ENCODE measurements at regions not wholly inside any gene's neighbourhood (a gene's known extent, or its start where the extent isn't known, plus 50 kb on each side); places are given as distances from the start of the nearest gene placed in this dataset.

- intact Hi-C loops (cut with micrococcal nuclease; ENCODE audit: unreplicated experiment): no loop called here
- Histone ChIP-seq H2AFZ (ENCODE audit: control insufficient read depth, low read depth, low read length) (no peak overlapping the region), H4K20me1 (ENCODE audit: control insufficient read depth, insufficient read depth) (no peaks in the 10 kb centered on the region), H3K79me2 (ENCODE audit: control insufficient read depth, insufficient read depth, low read length) (no peaks in the 10 kb centered on the region), H3K4me3 (no peak overlapping the region), H3K9me3 (replicated peaks; ENCODE audit: control insufficient read depth, insufficient read depth, low read length) (no peaks in the 10 kb centered on the region), H3K9ac (ENCODE audit: control insufficient read depth, insufficient read depth, low read length) (no peak overlapping the region), H3K4me1 (ENCODE audit: control insufficient read depth, insufficient read depth, low read length) (no peaks in the 10 kb centered on the region), H3K36me3 (ENCODE audit: control insufficient read depth in 2 of 2, insufficient read depth in 2 of 2, low read length in 1 of 2) (no peaks in the 10 kb centered on the region), H3K27me3 (replicated peaks in 1 of 2; ENCODE audit: control insufficient read depth in 2 of 2, insufficient read depth in 2 of 2, low read length in 1 of 2) (no peaks in the 10 kb centered on the region), H3K27ac (ENCODE audit: control insufficient read depth, insufficient read depth) (no peak overlapping the region), H3K4me2 (ENCODE audit: control insufficient read depth, insufficient read depth) (no peak overlapping the region)
- no TSS peak for BruUV-seq (replicated peaks)
- TF ChIP-seq STAT3 (IDR thresholded peaks at IDR 0.05; ENCODE audit: low read depth, low read length) (no peak), BCL3 (IDR thresholded peaks at IDR 0.05; ENCODE audit: borderline replicate concordance, insufficient read depth, low read depth, low read length, poor library complexity, severe bottlenecking) (no peak), BCLAF1 (IDR thresholded peaks at IDR 0.05) (no peak), MTA3 (IDR thresholded peaks at IDR 0.05; ENCODE audit: borderline replicate concordance, low read length) (no peak), FOS (IDR thresholded peaks at IDR 0.05; ENCODE audit: borderline replicate concordance, extremely low read depth, insufficient read length) (no peak), RBBP5 (conservative IDR thresholded peaks at IDR 0.05) (no peak), CBX5 (IDR thresholded peaks at IDR 0.05; ENCODE audit: low read depth) (no peak), TBL1XR1 (IDR thresholded peaks at IDR 0.05; ENCODE audit: low read depth, low read length) (no peak), RCOR1 (conservative IDR thresholded peaks at IDR 0.05; ENCODE audit: low read depth, low read length) (no peak), MEF2B (IDR thresholded peaks at IDR 0.05; ENCODE audit: partially characterized antibody, poor library complexity, severe bottlenecking) (no peak), SIN3A (IDR thresholded peaks at IDR 0.05; ENCODE audit: low read depth, low read length) (no peak), SREBF1 (IDR thresholded peaks at IDR 0.05; ENCODE audit: low read length) (no peak), NR2F1 (conservative IDR thresholded peaks at IDR 0.05) (no peak), LARP7 (IDR thresholded peaks at IDR 0.05) (no peak), POLR2A (IDR thresholded peaks at IDR 0.05; ENCODE audit: low read depth, low read length) (no peak), ZSCAN29 (IDR thresholded peaks at IDR 0.05) (no peak), IRF4 (IDR thresholded peaks at IDR 0.05; ENCODE audit: low read depth, low read length) (no peak), SREBF2 (IDR thresholded peaks at IDR 0.05; ENCODE audit: low read length) (no peak), MLLT1 (IDR thresholded peaks at IDR 0.05) (no peak)
- POLR2A ChIA-PET: no interaction called here
- ATAC-seq (no peak), FAIRE-seq (no peak), DNase-seq (ENCODE audit: low read depth, low spot score) (no peak)
- in situ Hi-C loops (cut with MboI): no loop called here
- 7% methylated on average over 9 of the region's 9 CpGs for WGBS (ENCODE audit: insufficient coverage, insufficient replicate concordance, low lambda C conversion rate, missing lambda C conversion rate)
- RAD21 ChIA-PET (ENCODE audit: unreplicated experiment): no interaction called here
- CTCF ChIA-PET: no interaction called here
- SMC1A ChIA-PET (ENCODE audit: uncharacterized antibody, unreplicated experiment): interaction anchor here (1.7 kb wide), 1 partner anchor 11 kb away, joined by 3 read pairs; no protein-coding TSS in a partner anchor
These were observed 1314.7 kb downstream of the FSTL5 start for GRCh38 chr4:160848901-160849760.
